Adipocyte (in vitro differentiated cells): ENCODE measurements at regions not wholly inside any gene's neighbourhood (a gene's known extent, or its start where the extent isn't known, plus 50 kb on each side); places are given as distances from the start of the nearest gene placed in this dataset.

ENCODE experiments used
- DNase-seq: peaks from one replicate; pipeline ENCODE4 v3.0.0-alpha.2; 2015; ENCODE audit warnings: low read depth
- H3K27me3 ChIP-seq: replicated peaks from 2 replicates; pipeline ENCODE4 v1.7.0; 2013; ENCODE audit warnings: mild to moderate bottlenecking, low read length, moderate library complexity; ENCODE audit not compliant: control insufficient read depth, insufficient read depth
- H3K36me3 ChIP-seq: 2 replicates; pipeline ENCODE4 v1.7.0; 2013; ENCODE audit warnings: low read length, mild to moderate bottlenecking, moderate library complexity; ENCODE audit not compliant: control insufficient read depth, insufficient read depth, severe bottlenecking
- H3K4me1 ChIP-seq: 2 replicates; pipeline ENCODE4 v1.7.0; 2013; ENCODE audit warnings: mild to moderate bottlenecking, low read length, moderate library complexity; ENCODE audit not compliant: control insufficient read depth, insufficient read depth
- H3K4me3 ChIP-seq: 2 replicates; pipeline ENCODE4 v1.7.0; 2013; ENCODE audit warnings: mild to moderate bottlenecking, low read length, moderate library complexity
- H3K9ac ChIP-seq: 2 replicates; pipeline ENCODE4 v1.7.0; 2013; ENCODE audit warnings: mild to moderate bottlenecking, low read length, moderate library complexity
- H3K9me3 ChIP-seq: 2 replicates; pipeline ENCODE4 v1.7.0; 2013; ENCODE audit warnings: mild to moderate bottlenecking, low read length, moderate library complexity; ENCODE audit not compliant: control insufficient read depth

DNA sequence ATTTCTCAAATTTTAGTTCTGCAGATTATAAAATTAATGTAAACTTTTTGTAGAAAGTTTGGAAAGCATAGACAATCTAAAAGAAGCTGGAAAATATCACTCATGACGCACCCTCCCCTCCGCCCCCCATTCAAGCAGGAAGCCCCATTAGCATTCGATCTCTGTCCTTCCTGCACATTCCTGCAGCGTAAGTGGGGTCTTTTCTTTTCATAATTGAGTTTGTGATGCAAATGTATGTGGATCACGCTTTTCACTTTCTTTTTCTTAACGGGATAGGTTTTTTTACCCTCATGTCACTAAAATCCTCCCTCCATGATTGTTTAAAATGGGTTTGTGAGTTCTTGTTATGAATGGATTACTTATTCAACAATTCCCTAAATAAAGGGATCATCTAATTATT, 181.7 kb upstream of the HDAC4 start:
- DNase-seq: no peak
- Histone ChIP-seq H3K4me1 (no peaks in the 10 kb centered on the region), H3K9ac (no peak overlapping the region)

DNA sequence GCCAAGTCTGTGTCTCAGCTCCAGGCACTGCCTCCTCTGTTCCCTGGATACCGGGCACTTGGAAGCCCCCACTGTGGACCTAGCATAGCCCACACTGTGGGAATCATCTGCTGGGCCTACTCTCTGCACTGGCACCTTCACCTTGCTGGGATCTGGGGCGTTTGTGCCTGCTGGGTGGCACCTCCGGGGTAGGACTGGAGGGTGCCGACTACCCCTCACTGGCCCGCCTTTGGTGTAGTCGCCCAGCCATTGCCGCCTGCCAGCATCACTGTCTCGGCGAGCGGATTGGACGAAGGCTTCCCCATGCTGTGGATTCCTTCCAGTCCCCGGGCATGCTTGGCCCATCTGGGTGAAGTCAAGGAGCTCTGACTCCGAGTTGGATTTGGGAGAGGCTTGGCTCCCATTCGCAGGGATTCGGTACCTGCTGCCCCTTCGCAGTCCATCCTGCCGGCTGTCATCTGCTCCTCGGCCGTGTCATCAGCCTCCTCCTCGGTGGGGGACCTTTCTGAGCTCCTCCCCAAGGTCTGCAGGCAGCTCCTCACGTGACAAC, 180.6 kb upstream of the HDAC4 start:
- H3K36me3 ChIP-seq: no peaks in the 10 kb centered on the region
- no peak for DNase-seq
- H3K27me3 ChIP-seq: peaks cover 10% of the 10 kb centered on the region
- H3K4me1 ChIP-seq: no peaks in the 10 kb centered on the region
- no peak overlapping the region for H3K4me3 ChIP-seq
- no peak overlapping the region for H3K9ac ChIP-seq
- peaks cover 3% of the 10 kb centered on the region for H3K9me3 ChIP-seq

More for the DNA sequence above, 181.7 kb upstream of the HDAC4 start:
- H3K9me3 ChIP-seq: peaks cover 3% of the 10 kb centered on the region
- H3K27me3 ChIP-seq: peaks cover 14% of the 10 kb centered on the region
- H3K4me3 ChIP-seq: no peak overlapping the region
- H3K36me3 ChIP-seq: no peaks in the 10 kb centered on the region

DNA sequence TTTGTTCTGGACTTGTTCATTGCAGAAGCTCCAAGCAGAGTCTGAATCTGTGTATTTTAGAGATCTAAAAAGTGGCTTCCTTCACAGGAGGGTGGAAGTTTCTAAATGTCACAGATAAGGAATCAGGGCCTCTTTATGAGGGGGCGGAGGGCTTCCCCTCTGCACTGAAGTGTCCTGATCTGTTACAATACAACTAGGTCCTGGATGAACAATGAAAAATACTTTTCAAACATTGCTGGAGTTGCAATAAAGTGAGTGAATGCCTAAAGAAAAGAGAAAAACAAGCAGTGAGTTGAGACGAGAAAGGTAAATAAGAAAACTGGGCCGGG, 179.3 kb upstream of the HDAC4 start:
- H3K9me3 ChIP-seq: peaks cover 12% of the 10 kb centered on the region
- H3K4me3 ChIP-seq: no peak overlapping the region
- no peak for DNase-seq
- no peak overlapping the region for H3K9ac ChIP-seq
- H3K27me3 ChIP-seq: peaks cover 20% of the 10 kb centered on the region
- no peaks in the 10 kb centered on the region for H3K36me3 ChIP-seq
- no peaks in the 10 kb centered on the region for H3K4me1 ChIP-seq

DNA sequence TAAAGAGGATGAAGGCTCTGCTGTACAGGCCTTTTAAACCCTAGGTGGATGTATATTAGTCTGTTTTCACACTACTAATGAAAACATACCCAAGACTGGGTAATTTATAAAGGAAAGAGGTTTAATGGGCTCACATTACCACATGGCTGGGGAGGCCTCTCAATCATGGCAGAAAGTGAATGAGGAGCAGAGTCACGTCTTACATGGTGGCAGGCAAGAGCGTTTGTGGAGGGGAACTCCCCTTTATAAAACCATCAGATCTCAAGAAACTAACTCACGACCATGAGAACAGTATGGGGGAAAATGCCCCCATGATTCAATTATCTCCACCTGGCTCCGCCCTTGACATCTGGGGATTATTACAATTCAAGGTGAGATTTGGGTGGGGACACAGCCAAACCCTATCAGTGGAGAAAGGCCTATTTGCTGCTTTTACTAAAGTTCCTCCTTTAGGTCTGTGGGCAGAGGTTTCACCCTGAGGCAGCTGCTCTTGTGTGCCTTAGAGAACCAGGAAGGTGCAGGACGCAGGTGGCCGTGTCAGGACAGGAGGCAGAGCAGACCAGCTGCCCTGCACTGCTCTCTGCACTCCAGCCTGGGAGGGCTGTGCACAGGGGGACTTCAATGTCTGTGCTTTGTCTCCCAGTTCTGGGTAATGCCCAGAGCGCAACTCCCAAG, 178.8 kb upstream of the HDAC4 start:
- Histone ChIP-seq H3K4me1 (no peaks in the 10 kb centered on the region), H3K9ac (no peak overlapping the region), H3K9me3 (peaks cover 12% of the 10 kb centered on the region), H3K27me3 (peaks cover 20% of the 10 kb centered on the region), H3K4me3 (no peak overlapping the region), H3K36me3 (no peaks in the 10 kb centered on the region)
- DNase-seq: no peak

DNA sequence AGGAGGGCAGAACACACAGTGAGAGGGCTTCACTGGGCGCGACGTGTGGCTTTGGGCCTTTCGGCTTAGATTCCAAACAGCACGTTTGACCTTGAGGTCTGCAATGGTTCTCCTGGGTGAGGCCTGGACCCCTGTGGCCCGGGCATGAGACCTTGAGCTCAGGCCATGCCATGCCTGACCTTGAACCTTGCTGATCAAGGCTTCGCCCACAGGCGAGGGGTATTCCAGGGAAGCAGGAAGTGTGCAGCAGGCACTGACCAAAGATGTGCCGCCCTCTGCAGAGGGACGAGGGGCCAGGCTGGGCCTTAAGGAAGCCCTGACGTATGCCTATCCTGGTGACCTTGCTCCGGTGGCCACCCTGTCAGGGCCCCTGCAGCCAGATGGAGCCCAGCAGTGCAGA, 178.3 kb upstream of the HDAC4 start:
- H3K27me3 ChIP-seq: peaks cover 20% of the 10 kb centered on the region
- H3K4me3 ChIP-seq: no peak overlapping the region
- no peaks in the 10 kb centered on the region for H3K4me1 ChIP-seq
- H3K36me3 ChIP-seq: no peaks in the 10 kb centered on the region
- peaks cover 12% of the 10 kb centered on the region for H3K9me3 ChIP-seq
- H3K9ac ChIP-seq: no peak overlapping the region
- DNase-seq: no peak

DNA sequence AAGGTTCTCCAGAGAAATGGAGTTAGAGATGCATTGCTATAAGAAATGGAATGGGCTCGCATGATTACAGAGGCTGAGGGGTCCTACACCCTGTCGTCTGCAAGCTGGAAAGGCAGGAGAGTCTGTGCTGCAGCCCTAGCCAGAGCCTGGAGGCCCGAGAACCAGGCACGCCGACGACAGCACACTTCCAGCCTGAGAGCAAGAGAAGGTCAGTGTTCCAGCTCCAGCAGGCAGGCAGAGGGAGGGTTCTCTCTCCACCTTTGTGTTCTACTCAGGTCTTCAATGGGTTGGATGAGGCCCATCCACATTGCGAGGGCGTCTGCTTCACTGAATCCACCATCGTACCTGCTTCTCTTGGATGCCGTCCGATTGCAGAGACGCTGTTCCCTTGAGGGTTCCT, 177.6 kb upstream of the HDAC4 start:
- no peak overlapping the region for H3K9ac ChIP-seq
- peaks cover 12% of the 10 kb centered on the region for H3K9me3 ChIP-seq
- H3K36me3 ChIP-seq: no peaks in the 10 kb centered on the region
- no peak for DNase-seq
- peaks cover 20% of the 10 kb centered on the region for H3K27me3 ChIP-seq
- H3K4me1 ChIP-seq: no peaks in the 10 kb centered on the region
- no peak overlapping the region for H3K4me3 ChIP-seq

DNA sequence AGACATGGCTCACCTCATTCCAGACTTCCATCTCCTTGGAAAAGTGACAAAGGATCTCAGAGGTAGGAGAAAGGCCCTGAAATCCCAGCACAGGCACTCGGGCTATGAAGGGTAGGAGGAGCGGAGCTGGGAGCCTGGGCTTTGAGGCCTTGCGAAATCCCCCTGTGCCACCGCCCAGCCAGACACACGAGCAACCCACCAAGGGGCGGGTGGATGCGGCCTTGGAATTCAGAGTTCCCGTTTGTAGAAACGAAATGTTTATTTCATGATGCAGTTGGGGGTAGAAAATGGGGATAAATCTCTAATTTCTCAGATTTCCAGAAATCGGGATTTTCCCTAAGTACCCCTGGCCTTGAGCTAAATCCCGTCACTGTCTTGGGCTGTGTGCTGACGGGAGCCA, 177.1 kb upstream of the HDAC4 start:
- no peaks in the 10 kb centered on the region for H3K36me3 ChIP-seq
- H3K9me3 ChIP-seq: peaks cover 12% of the 10 kb centered on the region
- DNase-seq: no peak
- H3K4me3 ChIP-seq: no peak overlapping the region
- H3K27me3 ChIP-seq: peaks cover 22% of the 10 kb centered on the region
- H3K4me1 ChIP-seq: no peaks in the 10 kb centered on the region
- H3K9ac ChIP-seq: no peak overlapping the region

DNA sequence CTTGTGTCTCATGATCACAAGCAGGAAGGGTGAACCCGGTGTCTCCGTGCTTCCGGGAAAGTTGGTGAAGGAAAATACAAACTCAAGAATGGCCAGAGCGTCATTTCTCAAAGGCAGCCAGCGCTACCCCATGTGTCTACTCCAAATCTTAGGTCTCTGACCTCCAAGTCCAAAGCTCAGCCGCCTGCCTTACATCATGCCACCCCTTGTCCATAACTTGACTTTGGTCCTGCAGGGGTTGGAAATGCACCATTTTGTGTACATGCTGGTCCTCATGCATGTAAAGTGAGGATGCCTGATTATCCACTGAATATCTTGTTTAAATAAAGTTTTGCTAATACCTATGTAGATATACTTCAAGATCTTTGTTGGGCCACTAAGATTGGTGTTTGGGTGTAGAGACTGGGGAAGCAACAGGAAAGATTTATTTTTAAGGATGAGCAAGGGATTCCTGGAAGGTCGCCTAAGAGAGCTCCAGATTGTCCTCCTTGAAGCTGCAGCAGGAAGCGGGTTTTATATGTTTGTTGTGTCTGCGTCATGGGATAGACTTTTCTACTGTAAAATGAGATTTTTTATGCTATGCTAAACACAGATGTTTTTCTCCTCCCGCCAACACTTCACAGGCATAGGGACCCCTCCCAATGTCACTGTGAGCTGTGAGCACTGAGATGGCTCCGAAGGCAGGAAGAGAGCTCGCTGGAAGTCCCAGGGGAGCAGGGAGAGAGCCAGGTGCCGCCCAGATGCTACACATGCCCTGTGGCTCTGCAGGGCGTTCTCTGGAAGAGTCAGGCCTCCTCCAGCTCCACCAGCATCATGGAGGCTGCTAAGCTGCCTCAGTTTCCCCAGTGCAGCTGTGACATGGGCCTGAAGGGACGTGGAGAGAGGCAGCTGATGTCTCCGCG, 176.2 kb upstream of the HDAC4 start:
- Histone ChIP-seq H3K4me1 (no peaks in the 10 kb centered on the region), H3K9me3 (peaks cover 10% of the 10 kb centered on the region), H3K36me3 (no peaks in the 10 kb centered on the region), H3K4me3 (no peak overlapping the region), H3K27me3 (peaks cover 28% of the 10 kb centered on the region), H3K9ac (no peak overlapping the region)
- no peak for DNase-seq

DNA sequence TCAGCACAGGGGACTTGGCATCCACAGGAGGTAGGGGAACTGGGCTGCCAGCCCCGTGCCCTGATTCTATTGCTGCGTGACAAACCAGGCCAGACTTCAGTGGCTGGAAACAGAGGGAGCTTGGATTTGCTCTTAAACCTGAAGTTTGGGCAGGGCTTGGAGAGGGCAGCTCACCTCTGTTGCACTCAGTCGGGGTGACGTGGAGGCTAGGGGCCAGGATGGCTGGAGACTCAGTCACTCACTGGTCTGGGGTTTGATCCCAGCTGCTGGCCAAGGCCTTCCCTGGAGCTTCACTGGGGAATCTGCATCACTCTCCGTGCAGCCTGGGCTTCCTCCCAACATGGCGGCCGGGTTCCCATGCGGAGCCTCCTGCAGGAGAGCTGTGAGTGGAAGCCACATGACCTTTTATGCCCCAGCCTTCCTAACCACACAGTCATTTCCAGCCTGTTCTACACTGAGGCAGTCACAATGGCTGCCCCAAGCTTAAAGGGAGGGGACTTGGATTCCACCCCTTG, 175.2 kb upstream of the HDAC4 start:
- Histone ChIP-seq H3K36me3 (no peaks in the 10 kb centered on the region), H3K4me3 (no peak overlapping the region), H3K9ac (no peak overlapping the region), H3K27me3 (peaks cover 36% of the 10 kb centered on the region), H3K9me3 (peaks cover 10% of the 10 kb centered on the region), H3K4me1 (no peaks in the 10 kb centered on the region)
- no peak for DNase-seq

DNA sequence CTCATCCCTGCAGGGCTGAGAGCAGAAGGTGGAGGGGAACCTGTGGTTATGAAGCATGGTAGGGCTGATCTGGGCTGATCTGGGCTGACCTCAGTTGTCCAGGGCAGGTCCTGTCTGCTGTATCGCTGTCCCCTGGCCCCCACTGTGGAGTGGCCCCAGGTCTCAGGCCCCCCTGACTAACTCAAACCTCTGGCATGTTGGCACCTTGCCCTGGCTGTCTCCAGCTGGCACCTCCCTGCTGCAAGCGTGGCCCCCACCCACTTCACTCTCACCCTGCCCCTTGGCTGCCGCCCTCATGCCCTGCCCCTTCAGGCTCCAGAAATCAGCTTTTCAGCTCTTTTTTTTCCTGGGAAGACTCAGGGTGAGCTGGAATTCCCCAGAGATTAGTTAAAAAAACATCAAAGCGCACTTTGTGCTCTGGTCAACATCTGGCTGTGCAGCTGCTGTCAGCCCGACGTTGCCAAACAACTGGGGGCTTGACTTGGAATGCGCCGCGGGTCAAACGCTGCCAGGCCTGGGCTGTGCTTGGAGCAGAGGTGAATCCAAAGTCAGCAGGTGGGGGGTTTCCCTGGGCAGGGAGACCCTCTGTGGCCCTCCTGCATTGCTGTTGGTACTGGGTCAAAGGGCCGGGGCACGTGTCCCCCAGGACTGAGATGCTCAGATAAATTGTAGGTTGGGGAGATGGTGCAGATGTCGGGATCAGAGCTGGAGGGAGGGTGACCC, 173.8 kb upstream of the HDAC4 start:
- Histone ChIP-seq H3K36me3 (no peaks in the 10 kb centered on the region), H3K4me1 (no peaks in the 10 kb centered on the region), H3K9ac (no peak overlapping the region), H3K27me3 (peaks cover 48% of the 10 kb centered on the region), H3K4me3 (no peak overlapping the region), H3K9me3 (peaks cover 10% of the 10 kb centered on the region)
- DNase-seq: no peak

DNA sequence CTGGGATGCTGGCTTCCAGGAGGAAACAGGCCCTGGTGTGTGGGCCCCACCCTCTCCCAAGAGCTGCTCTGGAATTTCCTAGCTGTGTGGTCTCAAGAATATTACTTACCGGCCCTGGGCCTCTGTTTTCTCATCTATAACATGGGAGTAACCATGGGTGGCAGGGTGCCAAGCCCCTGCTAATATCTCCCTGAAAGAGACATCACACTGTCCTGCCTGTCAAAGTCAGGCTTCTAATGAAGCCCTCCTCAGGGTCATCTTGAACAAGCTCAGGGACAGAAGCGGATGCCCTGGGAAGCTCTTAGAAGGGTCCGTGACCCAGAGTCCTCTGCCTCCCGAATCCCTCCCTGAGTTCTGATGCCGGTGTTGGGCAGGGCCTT, 173.2 kb upstream of the HDAC4 start:
- peaks cover 51% of the 10 kb centered on the region for H3K27me3 ChIP-seq

More for the DNA sequence above, 173.2 kb upstream of the HDAC4 start:
- Histone ChIP-seq H3K4me1 (no peaks in the 10 kb centered on the region), H3K4me3 (no peak overlapping the region), H3K9me3 (peaks cover 10% of the 10 kb centered on the region), H3K9ac (no peak overlapping the region), H3K36me3 (no peaks in the 10 kb centered on the region)
- DNase-seq: no peak
